Gastrocnemius medialis (tissue), 4 donors: ENCODE measurements at regions not wholly inside any gene's neighbourhood (a gene's known extent, or its start where the extent isn't known, plus 50 kb on each side); places are given as distances from the start of the nearest gene placed in this dataset.

Experiments
- CTCF ChIP-seq, 5 experiments: fragments of 450-650 bp in 3 of 5; fragments of 200-600 bp in 2 of 5; sonication (generic) in 2 of 5; IDR thresholded peaks in 4 of 5; conservative IDR thresholded peaks in 1 of 5; 1 replicate in 4 of 5; 2 replicates in 1 of 5; pipeline ENCODE4 v1.5.1; 2016 to 2019; ENCODE audit warnings: antibody characterized with exemption in 5 of 5, mild to moderate bottlenecking in 3 of 5, moderate library complexity in 3 of 5
- POLR2A ChIP-seq, 2 donors: fragments of 450-650 bp; IDR thresholded peaks; one replicate each; pipeline ENCODE4 v1.6.1; 2017; ENCODE audit warnings: antibody characterized with exemption in 2 of 2, mild to moderate bottlenecking in 2 of 2, moderate library complexity in 2 of 2

DNA sequence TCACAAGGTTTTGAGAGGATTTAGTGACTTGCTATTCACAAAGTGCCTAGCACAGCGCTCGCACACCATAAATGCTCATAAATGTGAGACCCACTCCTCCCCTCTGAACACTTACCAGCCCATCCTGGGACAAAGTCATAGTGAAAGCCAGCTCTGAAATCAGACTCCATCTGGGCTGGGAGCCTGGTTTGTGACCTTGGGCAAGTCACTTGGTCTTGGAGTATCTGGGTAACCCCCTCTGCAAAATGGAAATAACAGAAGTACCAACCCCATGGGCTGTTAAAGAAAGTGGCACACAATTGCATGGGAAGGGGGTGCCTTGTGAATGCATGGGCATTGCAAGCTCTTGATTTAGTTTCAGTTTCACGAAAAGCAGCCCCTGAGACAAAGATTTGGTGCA lies 104.7 kb upstream of the CDH5 start:
- no peak for TF ChIP-seq POLR2A (IDR thresholded peaks at IDR 0.05)
- TF ChIP-seq CTCF (IDR thresholded peaks at IDR 0.05 in 4 of 5, conservative IDR thresholded peaks at IDR 0.05 in 1 of 5): no peak
